ENCODE measurements at regions not wholly inside any gene's neighbourhood (a gene's known extent, or its start where the extent isn't known, plus 50 kb on each side); places are given as distances from the start of the nearest gene placed in this dataset.

DNA sequence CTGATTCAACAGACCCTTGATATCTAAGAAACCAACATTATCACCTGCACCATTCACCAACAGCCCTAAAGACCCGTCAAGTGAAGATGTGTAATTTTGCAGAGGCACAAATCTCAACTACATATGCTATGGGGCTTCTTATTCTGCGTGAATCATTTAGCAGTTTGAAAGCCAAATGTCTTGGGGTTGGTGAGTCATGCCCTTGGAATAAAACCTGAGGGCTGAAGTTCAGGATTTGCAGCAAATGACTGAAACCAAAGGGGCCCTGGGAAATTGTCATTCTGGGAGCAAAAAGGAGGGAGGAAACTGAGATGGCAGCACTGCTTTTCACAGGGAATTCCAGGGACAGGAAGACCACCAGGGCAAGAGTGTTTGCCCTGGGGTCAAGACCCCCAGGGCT lies 79.2 kb upstream of the TNR start:
- no peaks in the 10 kb centered on the region for H3K36me3 ChIP-seq (ENCODE audit: control insufficient read depth in 4 of 4, insufficient read depth in 4 of 4, low read length in 4 of 4)
- TF ChIP-seq, protein P1, sequence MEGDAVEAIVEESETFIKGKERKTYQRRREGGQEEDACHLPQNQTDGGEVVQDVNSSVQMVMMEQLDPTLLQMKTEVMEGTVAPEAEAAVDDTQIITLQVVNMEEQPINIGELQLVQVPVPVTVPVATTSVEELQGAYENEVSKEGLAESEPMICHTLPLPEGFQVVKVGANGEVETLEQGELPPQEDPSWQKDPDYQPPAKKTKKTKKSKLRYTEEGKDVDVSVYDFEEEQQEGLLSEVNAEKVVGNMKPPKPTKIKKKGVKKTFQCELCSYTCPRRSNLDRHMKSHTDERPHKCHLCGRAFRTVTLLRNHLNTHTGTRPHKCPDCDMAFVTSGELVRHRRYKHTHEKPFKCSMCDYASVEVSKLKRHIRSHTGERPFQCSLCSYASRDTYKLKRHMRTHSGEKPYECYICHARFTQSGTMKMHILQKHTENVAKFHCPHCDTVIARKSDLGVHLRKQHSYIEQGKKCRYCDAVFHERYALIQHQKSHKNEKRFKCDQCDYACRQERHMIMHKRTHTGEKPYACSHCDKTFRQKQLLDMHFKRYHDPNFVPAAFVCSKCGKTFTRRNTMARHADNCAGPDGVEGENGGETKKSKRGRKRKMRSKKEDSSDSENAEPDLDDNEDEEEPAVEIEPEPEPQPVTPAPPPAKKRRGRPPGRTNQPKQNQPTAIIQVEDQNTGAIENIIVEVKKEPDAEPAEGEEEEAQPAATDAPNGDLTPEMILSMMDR (IDR thresholded peaks at IDR 0.05; ENCODE audit: control extremely low read depth, extremely low read depth) = no peak
- H3K4me1 ChIP-seq (ENCODE audit: control insufficient read depth in 5 of 5, insufficient read depth in 5 of 5, low read length in 5 of 5) = no peaks in the 10 kb centered on the region
- DNase-seq = no peak
- WGBS, 2 donors = 91 to 94% methylated on average over 2 of the region's 2 CpGs
- no peak for ATAC-seq (ENCODE audit: insufficient read depth, low FRiP score)
- no peak overlapping the region for H3K27ac ChIP-seq (ENCODE audit: low read depth in 1 of 2, low read length in 1 of 2)
- peaks cover 0 to 3% (median 0%) of the 10 kb centered on the region in 4 donors for H3K9me3 ChIP-seq (ENCODE audit: control insufficient read depth in 4 of 4, insufficient read depth in 3 of 4, low read length in 3 of 4)
- H3K9ac ChIP-seq (ENCODE audit: insufficient read depth in 1 of 2, low read length in 2 of 2) = no peak overlapping the region
- no peaks in the 10 kb centered on the region for H3K27me3 ChIP-seq (ENCODE audit: control insufficient read depth in 3 of 3, insufficient read depth in 3 of 3, low read length in 2 of 3)
- no peak overlapping the region for H3K4me3 ChIP-seq

DNA sequence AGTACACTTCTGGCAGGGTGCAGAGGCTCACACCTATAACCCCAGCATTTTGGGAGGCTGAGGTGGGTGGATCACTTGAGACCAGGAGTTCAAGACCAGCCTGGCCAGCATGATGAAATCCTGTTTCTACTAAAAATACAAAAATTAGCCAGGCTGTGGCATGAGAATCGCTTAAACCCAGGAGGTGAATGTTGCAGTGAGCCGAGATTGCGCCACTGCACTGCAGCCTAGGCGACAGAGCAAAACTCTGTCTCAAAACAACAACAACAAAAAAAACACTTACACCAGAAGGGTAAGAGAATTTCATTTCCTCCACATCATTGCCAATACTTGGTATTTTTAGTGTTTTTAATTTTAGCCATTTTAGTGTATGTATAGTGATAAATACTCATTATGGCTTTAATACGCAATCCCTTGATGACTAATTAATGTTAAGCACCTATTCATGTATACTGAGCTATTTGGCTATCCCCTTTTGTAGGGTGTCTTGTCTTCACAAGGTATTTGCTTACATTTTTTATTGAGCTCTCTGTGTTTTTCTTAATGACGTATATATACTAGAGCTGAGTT lies 77.1 kb upstream of the TNR start:
- H3K4me3 ChIP-seq = no peak overlapping the region
- ATAC-seq (ENCODE audit: insufficient read depth, low FRiP score) = no peak
- no peaks in the 10 kb centered on the region for H3K4me1 ChIP-seq (ENCODE audit: control insufficient read depth in 5 of 5, insufficient read depth in 5 of 5, low read length in 5 of 5)
- no peak overlapping the region for H3K27ac ChIP-seq (ENCODE audit: low read depth in 1 of 2, low read length in 1 of 2)
- peaks cover 0 to 2% (median 0%) of the 10 kb centered on the region in 3 donors for H3K27me3 ChIP-seq (ENCODE audit: control insufficient read depth in 3 of 3, insufficient read depth in 3 of 3, low read length in 2 of 3)
- no peak overlapping the region for H3K9ac ChIP-seq (ENCODE audit: insufficient read depth in 1 of 2, low read length in 2 of 2)
- H3K36me3 ChIP-seq (ENCODE audit: control insufficient read depth in 4 of 4, insufficient read depth in 4 of 4, low read length in 4 of 4) = no peaks in the 10 kb centered on the region
- 96 to 97% methylated on average over 6 of the region's 6 CpGs for WGBS, 2 donors
- peaks cover 0 to 3% (median 0%) of the 10 kb centered on the region in 4 donors for H3K9me3 ChIP-seq (ENCODE audit: control insufficient read depth in 4 of 4, insufficient read depth in 3 of 4, low read length in 3 of 4)
- DNase-seq = no peak
- TF ChIP-seq, protein P1 (IDR thresholded peaks at IDR 0.05; ENCODE audit: control extremely low read depth, extremely low read depth) = no peak

DNA sequence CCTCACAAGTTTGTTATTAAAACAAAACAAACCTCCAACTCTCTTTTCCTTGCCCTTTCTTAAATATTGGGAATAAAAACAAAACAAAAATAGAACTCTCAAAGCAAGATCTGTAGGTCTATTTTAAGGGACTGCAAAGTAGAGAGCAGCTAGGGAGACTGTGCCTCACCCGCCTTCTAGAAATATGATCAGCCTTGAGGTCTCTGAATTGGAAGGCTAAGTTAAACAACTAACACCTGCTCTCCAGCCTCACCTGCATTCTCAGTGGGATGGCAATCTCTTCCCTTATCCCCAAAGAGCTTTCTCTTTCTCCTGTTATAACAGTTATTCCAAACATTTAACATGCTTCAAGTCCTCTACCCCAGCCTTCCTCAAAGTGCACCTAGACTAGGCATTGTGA lies 75.5 kb upstream of the TNR start:
- no peak overlapping the region for H3K4me3 ChIP-seq
- DNase-seq (no peak), ATAC-seq (ENCODE audit: insufficient read depth, low FRiP score) (no peak)
- TF ChIP-seq, protein P1 (IDR thresholded peaks at IDR 0.05; ENCODE audit: control extremely low read depth, extremely low read depth) = no peak
- H3K9me3 ChIP-seq (ENCODE audit: control insufficient read depth in 4 of 4, insufficient read depth in 3 of 4, low read length in 3 of 4) = peaks cover 0 to 2% (median 0%) of the 10 kb centered on the region in 4 donors
- peaks cover 0 to 2% (median 0%) of the 10 kb centered on the region in 3 donors for H3K27me3 ChIP-seq (ENCODE audit: control insufficient read depth in 3 of 3, insufficient read depth in 3 of 3, low read length in 2 of 3)
- H3K27ac ChIP-seq (ENCODE audit: low read depth in 1 of 2, low read length in 1 of 2) = no peak overlapping the region
- H3K9ac ChIP-seq (ENCODE audit: insufficient read depth in 1 of 2, low read length in 2 of 2) = no peak overlapping the region
- WGBS, 2 donors = 79 to 85% methylated on average over 1 of the region's 1 CpG
- no peaks in the 10 kb centered on the region for H3K36me3 ChIP-seq (ENCODE audit: control insufficient read depth in 4 of 4, insufficient read depth in 4 of 4, low read length in 4 of 4)
- H3K4me1 ChIP-seq (ENCODE audit: control insufficient read depth in 5 of 5, insufficient read depth in 5 of 5, low read length in 5 of 5) = no peaks in the 10 kb centered on the region

DNA sequence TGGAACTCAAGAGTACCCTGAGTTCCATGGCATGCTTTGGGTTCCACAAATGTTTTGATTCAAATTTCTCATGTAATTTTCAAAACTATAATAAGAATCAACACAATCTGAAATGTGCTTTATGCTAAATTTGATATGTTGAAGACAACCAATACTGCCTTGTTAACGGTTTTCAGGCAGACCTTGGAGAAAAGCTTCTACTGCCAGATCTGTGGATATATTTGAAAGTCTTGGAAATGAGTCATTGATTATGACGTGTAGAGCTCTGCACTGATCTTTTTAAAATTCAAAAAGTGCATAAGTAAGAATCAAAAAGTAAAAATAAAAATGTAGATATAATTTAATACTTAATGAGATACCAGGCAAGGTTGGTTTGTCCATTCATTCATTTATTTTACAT lies 74.0 kb upstream of the TNR start:
- Histone ChIP-seq H3K4me3 (no peak overlapping the region), H3K4me1 (ENCODE audit: control insufficient read depth in 5 of 5, insufficient read depth in 5 of 5, low read length in 5 of 5) (no peaks in the 10 kb centered on the region), H3K27me3 (ENCODE audit: control insufficient read depth in 3 of 3, insufficient read depth in 3 of 3, low read length in 2 of 3) (peaks cover 0 to 2% (median 0%) of the 10 kb centered on the region in 3 donors), H3K9ac (ENCODE audit: insufficient read depth in 1 of 2, low read length in 2 of 2) (no peak overlapping the region), H3K9me3 (ENCODE audit: control insufficient read depth in 4 of 4, insufficient read depth in 3 of 4, low read length in 3 of 4) (peaks cover 0 to 2% (median 0%) of the 10 kb centered on the region in 4 donors), H3K27ac (ENCODE audit: low read depth in 1 of 2, low read length in 1 of 2) (no peak overlapping the region), H3K36me3 (ENCODE audit: control insufficient read depth in 4 of 4, insufficient read depth in 4 of 4, low read length in 4 of 4) (no peaks in the 10 kb centered on the region)
- 83 to 86% methylated on average over 2 of the region's 2 CpGs for WGBS, 2 donors
- DNase-seq (no peak), ATAC-seq (ENCODE audit: insufficient read depth, low FRiP score) (no peak)
- TF ChIP-seq, protein P1 (IDR thresholded peaks at IDR 0.05; ENCODE audit: control extremely low read depth, extremely low read depth) = no peak

Measured in lung (tissue), 11 donors.